H9 (cell line): ENCODE measurements at regions not wholly inside any gene's neighbourhood (a gene's known extent, or its start where the extent isn't known, plus 50 kb on each side); places are given as distances from the start of the nearest gene placed in this dataset.

Experiments used
- DNase-seq: peaks from one replicate; pipeline ENCODE4 v3.0.0-alpha.2; 2017
- H2AFZ ChIP-seq: one replicate; pipeline ENCODE4 v1.6.1; 2013; ENCODE audit warnings: mild to moderate bottlenecking, low read length, control low read depth, moderate library complexity
- H2AK5ac ChIP-seq: 2 replicates; pipeline ENCODE4 v1.6.1; 2013; ENCODE audit warnings: low read length, control low read depth, mixed read lengths; ENCODE audit not compliant: insufficient read length
- H2BK120ac ChIP-seq: one replicate; pipeline ENCODE4 v1.6.1; 2013; ENCODE audit warnings: low read depth, mild to moderate bottlenecking, low read length, control low read depth, inconsistent platforms; ENCODE audit not compliant: poor library complexity, severe bottlenecking
- H2BK12ac ChIP-seq: 2 replicates; pipeline ENCODE4 v1.6.1; 2013; ENCODE audit warnings: low read length, control low read depth, mixed read lengths, low read depth; ENCODE audit not compliant: insufficient read length
- H2BK15ac ChIP-seq: 2 replicates; pipeline ENCODE4 v1.6.1; 2013; ENCODE audit warnings: low read depth, low read length, control low read depth
- H2BK20ac ChIP-seq: one replicate; pipeline ENCODE4 v1.6.1; 2013; ENCODE audit warnings: low read depth, mild to moderate bottlenecking, low read length, control low read depth, inconsistent platforms; ENCODE audit not compliant: poor library complexity, severe bottlenecking
- H2BK5ac ChIP-seq: 2 replicates; pipeline ENCODE4 v1.6.1; 2013; ENCODE audit warnings: low read length, control low read depth, mixed read lengths; ENCODE audit not compliant: insufficient read length
- H3K14ac ChIP-seq: 2 replicates; pipeline ENCODE4 v1.6.1; 2013; ENCODE audit warnings: low read length, control low read depth; ENCODE audit not compliant: insufficient read depth
- H3K18ac ChIP-seq: 2 replicates; pipeline ENCODE4 v1.6.1; 2013; ENCODE audit warnings: low read depth, mild to moderate bottlenecking, mixed read lengths, low read length, control low read depth; ENCODE audit not compliant: insufficient read length
- H3K23ac ChIP-seq: 2 replicates; pipeline ENCODE4 v1.6.1; 2013; ENCODE audit warnings: low read length, control low read depth, mixed read lengths, low read depth; ENCODE audit not compliant: insufficient read length
- H3K23me2 ChIP-seq: 2 replicates; pipeline ENCODE4 v1.6.1; 2013; ENCODE audit warnings: low read depth, mild to moderate bottlenecking, mixed read lengths, low read length, control low read depth; ENCODE audit not compliant: insufficient read length, poor library complexity, severe bottlenecking
- H3K27ac ChIP-seq: 2 replicates; pipeline ENCODE4 v1.5.1; 2013; ENCODE audit warnings: low read length, control low read depth, mixed read lengths, low read depth; ENCODE audit not compliant: insufficient read length
- H3K27me3 ChIP-seq: 2 replicates; pipeline ENCODE4 v1.6.1; 2013; ENCODE audit warnings: low read length, control low read depth, inconsistent platforms; ENCODE audit not compliant: insufficient read depth
- H3K4ac ChIP-seq: 2 replicates; pipeline ENCODE4 v1.6.1; 2013; ENCODE audit warnings: low read depth, mild to moderate bottlenecking, control low read depth, inconsistent platforms, low read length, moderate library complexity
- H3K4me1 ChIP-seq: 2 replicates; pipeline ENCODE4 v1.6.1; 2013; ENCODE audit warnings: low read length, control low read depth, inconsistent platforms; ENCODE audit not compliant: insufficient read depth
- H3K4me2 ChIP-seq: 2 replicates; pipeline ENCODE4 v1.6.1; 2013; ENCODE audit warnings: low read length, control low read depth, mixed read lengths; ENCODE audit not compliant: insufficient read length, insufficient read depth
- H3K56ac ChIP-seq: 2 replicates; pipeline ENCODE4 v1.6.1; 2013; ENCODE audit warnings: low read depth, mild to moderate bottlenecking, mixed read lengths, low read length, control low read depth; ENCODE audit not compliant: insufficient read length
- H3K79me1 ChIP-seq: 2 replicates; pipeline ENCODE4 v1.6.1; 2013; ENCODE audit warnings: low read depth, mild to moderate bottlenecking, moderate library complexity, low read length, control low read depth, inconsistent platforms; ENCODE audit not compliant: insufficient read depth, poor library complexity, severe bottlenecking
- H3K79me2 ChIP-seq: 2 replicates; pipeline ENCODE4 v1.6.1; 2013; ENCODE audit warnings: low read length, control low read depth, inconsistent platforms; ENCODE audit not compliant: insufficient read depth
- H3K9ac ChIP-seq: 2 replicates; pipeline ENCODE4 v1.6.1; 2013; ENCODE audit warnings: low read length, control low read depth, mixed read lengths; ENCODE audit not compliant: insufficient read length; ENCODE audit errors: extremely low read depth
- H3K9me3 ChIP-seq: one replicate; pipeline ENCODE4 v1.6.1; 2013; ENCODE audit warnings: low read depth, low read length, inconsistent platforms; ENCODE audit not compliant: control insufficient read depth
- H3T11ph ChIP-seq: one replicate; pipeline ENCODE4 v1.6.1; 2013; ENCODE audit warnings: mild to moderate bottlenecking, low read length, control low read depth, inconsistent platforms
- H4K20me1 ChIP-seq: one replicate; pipeline ENCODE4 v1.6.1; 2013; ENCODE audit not compliant: control insufficient read depth, insufficient read length, insufficient read depth
- H4K5ac ChIP-seq: 2 replicates; pipeline ENCODE4 v1.6.1; 2013; ENCODE audit warnings: low read depth, mild to moderate bottlenecking, mixed read lengths, low read length, control low read depth; ENCODE audit not compliant: insufficient read length
- H4K8ac ChIP-seq: replicated peaks from 2 replicates; pipeline ENCODE4 v1.6.1; 2013; ENCODE audit warnings: low read length, control low read depth, mixed read lengths, low read depth; ENCODE audit not compliant: insufficient read length
- H4K91ac ChIP-seq: 2 replicates; pipeline ENCODE4 v1.6.1; 2013; ENCODE audit warnings: low read depth, mild to moderate bottlenecking, moderate library complexity, mixed read lengths, low read length, control low read depth; ENCODE audit not compliant: insufficient read length
- H3K27ac Mint-ChIP-seq, 3 experiments: 2 replicates in 2 of 3; 3 replicates in 1 of 3; pipeline ENCODE4 v1.8.0; 2020 to 2021; ENCODE audit warnings: mixed read lengths in 3 of 3, mild to moderate bottlenecking in 1 of 3, moderate library complexity in 1 of 3
- H3K27me3 Mint-ChIP-seq: 2 replicates; pipeline ENCODE4 v1.8.0; 2021; ENCODE audit warnings: low read depth, mild to moderate bottlenecking, moderate library complexity, mixed read lengths
- H3K36me3 Mint-ChIP-seq, 3 experiments: 2 replicates in 2 of 3; 3 replicates in 1 of 3; pipeline ENCODE4 v1.8.0; 2020 to 2021; ENCODE audit warnings: low read depth in 3 of 3, mixed read lengths in 3 of 3; ENCODE audit not compliant: insufficient read depth in 1 of 3
- H3K4me1 Mint-ChIP-seq, 2 experiments: 2 replicates each; pipeline ENCODE4 v1.8.0; 2020; ENCODE audit warnings: mixed read lengths in 2 of 2
- H3K4me3 Mint-ChIP-seq, 2 experiments: 2 replicates in 1 of 2; 3 replicates in 1 of 2; pipeline ENCODE4 v1.8.0; 2020 to 2021; ENCODE audit warnings: mild to moderate bottlenecking in 2 of 2, mixed read lengths in 2 of 2, moderate library complexity in 1 of 2
- H3K9me3 Mint-ChIP-seq, 2 experiments: 2 replicates in 1 of 2; 3 replicates in 1 of 2; pipeline ENCODE4 v1.8.0; 2020; ENCODE audit warnings: mild to moderate bottlenecking in 2 of 2, mixed read lengths in 2 of 2, moderate library complexity in 1 of 2
- CTCF ChIP-seq: fragments of 200-600 bp; sonication (generic); conservative IDR thresholded peaks from 3 replicates; pipeline ENCODE4 v1.8.0; 2021; ENCODE audit warnings: antibody characterized with exemption, mild to moderate bottlenecking
- WGBS: extraction: QIAGEN DNeasy Blood & Tissue Kit; methylation state at CpG from one replicate; pipeline ENCODE4 v1.1.7; 2013; ENCODE audit warnings: missing lambda C conversion rate, low lambda C conversion rate, mixed read lengths; ENCODE audit not compliant: insufficient read length; ENCODE audit errors: extremely low coverage; 5-methylcytosine and 5-hydroxymethylcytosine counted together

- Histone ChIP-seq H3K9me3 (no peaks in the 10 kb centered on the region), H3K56ac (no peak overlapping the region), H3K14ac (no peak overlapping the region), H4K5ac (no peak overlapping the region), H2AFZ (no peak overlapping the region), H3K23me2 (no peaks in the 10 kb centered on the region), H3K27me3 (no peaks in the 10 kb centered on the region), H3K23ac (no peak overlapping the region), H3K4me1 (no peaks in the 10 kb centered on the region), H3K79me1 (no peaks in the 10 kb centered on the region), H2BK15ac (no peak overlapping the region), H3K4me2 (no peak overlapping the region), H3K27ac (no peak overlapping the region), H3K79me2 (no peaks in the 10 kb centered on the region), H4K20me1 (no peaks in the 10 kb centered on the region), H2BK12ac (no peak overlapping the region), H3K4ac (no peak overlapping the region), H3K18ac (no peak overlapping the region), H3K9ac (no peak overlapping the region), H4K91ac (no peak overlapping the region), H4K8ac (no peak overlapping the region), H2AK5ac (no peak overlapping the region), H2BK5ac (no peak overlapping the region), H2BK120ac (no peak overlapping the region), H3T11ph (no peak overlapping the region), H2BK20ac (no peak overlapping the region)
- H3K27me3 Mint-ChIP-seq, result peaks cover 7% of the 10 kb centered on the region; the same call in 1 of the 2 replicates
- no CpG with 5 or more reads among the region's 5 CpGs for WGBS
- no peak overlapping the region for H3K4me3 Mint-ChIP-seq
- no peaks in the 10 kb centered on the region for H3K4me1 Mint-ChIP-seq
- H3K9me3 Mint-ChIP-seq, result no peaks in the 10 kb centered on the region
- no peak for TF ChIP-seq CTCF
- H3K27ac Mint-ChIP-seq, result no peak overlapping the region
- no peaks in the 10 kb centered on the region for H3K36me3 Mint-ChIP-seq
- no peak for DNase-seq
These were observed 99.9 kb upstream of the IKZF1 start for GRCh38 chr7:50204581-50204980.
